A673 (cell line): ENCODE measurements at regions not wholly inside any gene's neighbourhood (a gene's known extent, or its start where the extent isn't known, plus 50 kb on each side); places are given as distances from the start of the nearest gene placed in this dataset.
"Not testable (repeated sequence)": the region's sequence is repeated elsewhere in the genome, so short reads cannot be mapped to it uniquely, and the experiment has no call there.

Experiments used
- EZH2 ChIP-seq: fragments of 200-600 bp; sonication (generic); IDR thresholded peaks from 2 replicates; pipeline ENCODE4 v1.6.1; 2017; ENCODE audit warnings: borderline replicate concordance, low read depth, mild to moderate bottlenecking, mixed read lengths, antibody characterized with exemption, low read length; ENCODE audit not compliant: poor library complexity, severe bottlenecking
- TF ChIP-seq, protein P1 (sequence below): fragments of 300-800, 200-600 bp; sonication (generic); conservative IDR thresholded peaks from 2 replicates; pipeline ENCODE4 v1.5.1; 2017; ENCODE audit warnings: low read depth, mild to moderate bottlenecking, antibody characterized with exemption, low read length, moderate library complexity, mixed read lengths

GRCh38 chr20:29031262-29031982 lies 2226.0 kb upstream of the DEFB115 start:
- TF ChIP-seq, protein P1, sequence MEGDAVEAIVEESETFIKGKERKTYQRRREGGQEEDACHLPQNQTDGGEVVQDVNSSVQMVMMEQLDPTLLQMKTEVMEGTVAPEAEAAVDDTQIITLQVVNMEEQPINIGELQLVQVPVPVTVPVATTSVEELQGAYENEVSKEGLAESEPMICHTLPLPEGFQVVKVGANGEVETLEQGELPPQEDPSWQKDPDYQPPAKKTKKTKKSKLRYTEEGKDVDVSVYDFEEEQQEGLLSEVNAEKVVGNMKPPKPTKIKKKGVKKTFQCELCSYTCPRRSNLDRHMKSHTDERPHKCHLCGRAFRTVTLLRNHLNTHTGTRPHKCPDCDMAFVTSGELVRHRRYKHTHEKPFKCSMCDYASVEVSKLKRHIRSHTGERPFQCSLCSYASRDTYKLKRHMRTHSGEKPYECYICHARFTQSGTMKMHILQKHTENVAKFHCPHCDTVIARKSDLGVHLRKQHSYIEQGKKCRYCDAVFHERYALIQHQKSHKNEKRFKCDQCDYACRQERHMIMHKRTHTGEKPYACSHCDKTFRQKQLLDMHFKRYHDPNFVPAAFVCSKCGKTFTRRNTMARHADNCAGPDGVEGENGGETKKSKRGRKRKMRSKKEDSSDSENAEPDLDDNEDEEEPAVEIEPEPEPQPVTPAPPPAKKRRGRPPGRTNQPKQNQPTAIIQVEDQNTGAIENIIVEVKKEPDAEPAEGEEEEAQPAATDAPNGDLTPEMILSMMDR = not testable (repeated sequence)
- TF ChIP-seq EZH2 = not testable (repeated sequence)
